Body of pancreas (tissue), 4 donors: ENCODE measurements at regions not wholly inside any gene's neighbourhood (a gene's known extent, or its start where the extent isn't known, plus 50 kb on each side); places are given as distances from the start of the nearest gene placed in this dataset.

ENCODE experiments used
- POLR2A ChIP-seq, 3 donors: fragments of 450-650 bp; IDR thresholded peaks; one replicate each; pipeline ENCODE4 v1.6.1; 2016; ENCODE audit warnings: antibody characterized with exemption in 3 of 3, mild to moderate bottlenecking in 2 of 3
- TF ChIP-seq, protein P1 (sequence below), 7 experiments: fragments of 450-650 bp in 4 of 7; fragments of 200-600 bp in 3 of 7; sonication (generic) in 3 of 7; IDR thresholded peaks; one replicate each; pipeline ENCODE4 v1.5.1; 2016 to 2019; ENCODE audit warnings: antibody characterized with exemption in 7 of 7

DNA sequence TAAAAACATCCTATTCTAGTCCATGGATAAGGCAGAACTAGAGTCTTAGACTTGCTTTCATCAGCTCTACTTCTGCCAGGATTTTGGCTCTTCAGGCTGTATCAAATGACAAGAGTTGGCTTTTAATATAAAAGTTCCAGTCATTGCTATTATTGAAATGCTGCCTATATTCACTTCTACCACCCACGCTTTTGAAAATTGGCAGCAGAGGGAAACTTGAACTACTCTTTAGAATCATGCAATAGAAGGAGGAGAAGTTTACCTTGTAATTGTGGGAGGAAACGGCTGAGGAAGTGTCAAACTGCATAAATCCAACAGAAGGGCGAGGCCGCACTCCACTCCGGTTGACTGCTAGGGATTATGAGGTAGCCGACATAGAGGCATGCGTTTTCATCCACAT lies 122.6 kb upstream of the BASP1 start:
- TF ChIP-seq, protein P1, sequence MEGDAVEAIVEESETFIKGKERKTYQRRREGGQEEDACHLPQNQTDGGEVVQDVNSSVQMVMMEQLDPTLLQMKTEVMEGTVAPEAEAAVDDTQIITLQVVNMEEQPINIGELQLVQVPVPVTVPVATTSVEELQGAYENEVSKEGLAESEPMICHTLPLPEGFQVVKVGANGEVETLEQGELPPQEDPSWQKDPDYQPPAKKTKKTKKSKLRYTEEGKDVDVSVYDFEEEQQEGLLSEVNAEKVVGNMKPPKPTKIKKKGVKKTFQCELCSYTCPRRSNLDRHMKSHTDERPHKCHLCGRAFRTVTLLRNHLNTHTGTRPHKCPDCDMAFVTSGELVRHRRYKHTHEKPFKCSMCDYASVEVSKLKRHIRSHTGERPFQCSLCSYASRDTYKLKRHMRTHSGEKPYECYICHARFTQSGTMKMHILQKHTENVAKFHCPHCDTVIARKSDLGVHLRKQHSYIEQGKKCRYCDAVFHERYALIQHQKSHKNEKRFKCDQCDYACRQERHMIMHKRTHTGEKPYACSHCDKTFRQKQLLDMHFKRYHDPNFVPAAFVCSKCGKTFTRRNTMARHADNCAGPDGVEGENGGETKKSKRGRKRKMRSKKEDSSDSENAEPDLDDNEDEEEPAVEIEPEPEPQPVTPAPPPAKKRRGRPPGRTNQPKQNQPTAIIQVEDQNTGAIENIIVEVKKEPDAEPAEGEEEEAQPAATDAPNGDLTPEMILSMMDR (IDR thresholded peaks at IDR 0.05), result no peak
- no peak for TF ChIP-seq POLR2A (IDR thresholded peaks at IDR 0.05)
